Pancreas (tissue), 10 donors: ENCODE measurements at regions not wholly inside any gene's neighbourhood (a gene's known extent, or its start where the extent isn't known, plus 50 kb on each side); places are given as distances from the start of the nearest gene placed in this dataset.
"Not testable (repeated sequence)": the region's sequence is repeated elsewhere in the genome, so short reads cannot be mapped to it uniquely, and the experiment has no call there.

ENCODE experiments used
- ATAC-seq, 4 donors: fragments of 200-7000 bp; cut with Tn5 transposase; one replicate each; pipeline versions ENCODE4 v1.8.0 to v1.9.1; 2020; ENCODE audit warnings: mild to moderate bottlenecking in 4 of 4, moderate library complexity in 4 of 4
- DNase-seq, 6 donors: peaks; one replicate each; pipeline ENCODE4 v3.0.0-alpha.2; 2020
- FAIRE-seq: peaks from 2 replicates; lab custom pipeline; 2012; peaks lifted over from hg19 to GRCh38; lab: Jason Lieb, UNC
- H3K27ac ChIP-seq, 4 donors: fragments of 200-600 bp; sonication (generic); 1 replicate in 3 of 4; 2 replicates in 1 of 4; pipeline versions ENCODE4 v1.5.0 to v1.8.0; 2020
- H3K27me3 ChIP-seq, 4 donors: fragments of 200-600 bp; one replicate each; pipeline ENCODE4 v1.8.0; 2021
- H3K36me3 ChIP-seq, 3 donors: fragments of 200-600 bp; sonication (generic) in 1 of 3; one replicate each; pipeline versions ENCODE4 v1.5.0 to v1.8.0; 2020 to 2021
- H3K4me1 ChIP-seq, 3 donors: fragments of 200-600 bp; one replicate each; pipeline ENCODE4 v1.8.0; 2021
- H3K4me3 ChIP-seq, 4 donors: fragments of 200-600 bp; sonication (generic) in 2 of 4; one replicate each; pipeline versions ENCODE4 v1.5.0 to v1.8.0; 2020 to 2021
- H3K9me3 ChIP-seq, 4 donors: fragments of 200-600 bp; one replicate each; pipeline ENCODE4 v1.8.0; 2021
- CTCF ChIP-seq, 4 donors: fragments of 200-600 bp; sonication (generic) in 3 of 4; IDR thresholded peaks; one replicate each; pipeline versions ENCODE4 v1.5.0 to v1.8.0; 2021; ENCODE audit warnings: antibody characterized with exemption in 4 of 4
- WGBS, 2 donors: extraction: QIAGEN DNeasy Blood & Tissue Kit; methylation state at CpG; one replicate each; pipeline ENCODE4 v1.1.7; 2013; 5-methylcytosine and 5-hydroxymethylcytosine counted together
- intact Hi-C, 3 donors: fragments of 100-400 bp; cut with DNase I; formaldehyde crosslinking; loops; one replicate each; pipeline versions ENCODE4 v1.11.1 to v1.14.2; 2022
- donor health status: healthy with polysubstance abuse.
- donor health status: DM: no; HTN: no; CAD: no; lungs with moderate emphysema.
- donor health status: DM: no; HTN: no; CAD: no.
- donor health status: control.
- donor health status: control.
- donor health status: Bipolar disorder and iron deficiency.
- donor health status: DM: yes; HTN: yes; CAD: no.
- donor health status: DM: no; HTN: no; CAD: no.
- donor health status: DM: no; HTN: no; CAD: no.
- donor health status: DM: yes; HTN: yes; CAD: no.

DNA sequence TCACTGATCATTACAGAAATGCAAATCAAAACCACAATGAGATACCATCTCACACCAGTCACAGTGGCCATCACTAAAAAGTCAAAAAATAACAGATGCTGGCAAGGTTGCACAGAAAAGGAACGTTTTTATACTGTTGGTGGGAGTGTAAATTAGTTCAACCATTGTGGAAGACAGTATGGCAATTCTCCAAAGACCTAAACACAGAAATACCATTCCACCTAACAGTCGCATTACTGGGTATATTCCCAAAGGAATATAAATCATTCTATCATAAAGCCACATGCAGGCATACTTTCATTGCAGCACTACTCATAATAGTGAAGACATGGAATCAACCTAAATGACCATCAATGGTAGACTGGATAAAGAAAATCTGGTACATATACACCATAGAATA is 83.2 kb upstream of the ARID5B start:
- DNase-seq, H3K4me1 ChIP-seq, H3K27me3 ChIP-seq, FAIRE-seq, intact Hi-C loops, H3K36me3 ChIP-seq, H3K9me3 ChIP-seq, H3K4me3 ChIP-seq, ATAC-seq, H3K27ac ChIP-seq: not testable (repeated sequence)
- 72 to 76% methylated on average over 2 of the region's 2 CpGs for WGBS, 2 donors

- FAIRE-seq = no peak
- no peaks in the 10 kb centered on the region for H3K36me3 ChIP-seq
- WGBS, 2 donors = 81 to 85% methylated on average over 1 of the region's 1 CpG
- no peak for ATAC-seq
- no peaks in the 10 kb centered on the region for H3K27me3 ChIP-seq
- H3K4me1 ChIP-seq = no peaks in the 10 kb centered on the region
- intact Hi-C loops = no loop called here
- H3K4me3 ChIP-seq = no peak overlapping the region
- no peak for TF ChIP-seq CTCF (IDR thresholded peaks at IDR 0.05)
- no peak for DNase-seq
- no peak overlapping the region for H3K27ac ChIP-seq
- H3K9me3 ChIP-seq = no peaks in the 10 kb centered on the region
Observed at GRCh38 chr10:61819208-61819607, 82.3 kb upstream of the ARID5B start.

- DNase-seq (no peak), ATAC-seq (no peak), FAIRE-seq (no peak)
- Histone ChIP-seq H3K27me3 (no peaks in the 10 kb centered on the region), H3K4me1 (no peaks in the 10 kb centered on the region), H3K4me3 (no peak overlapping the region), H3K27ac (no peak overlapping the region), H3K36me3 (no peaks in the 10 kb centered on the region), H3K9me3 (no peaks in the 10 kb centered on the region)
- 79 to 86% methylated on average over 5 of the region's 5 CpGs for WGBS, 2 donors
- intact Hi-C loops = no loop called here
- TF ChIP-seq CTCF (IDR thresholded peaks at IDR 0.05) = no peak
Observed at GRCh38 chr10:61821153-61821552, 80.3 kb upstream of the ARID5B start.

- no peak for ATAC-seq
- 59 to 76% methylated on average over 1 of the region's 1 CpG for WGBS, 2 donors
- H3K27me3 ChIP-seq = no peaks in the 10 kb centered on the region
- no peak for TF ChIP-seq CTCF (IDR thresholded peaks at IDR 0.05)
- no peaks in the 10 kb centered on the region for H3K9me3 ChIP-seq
- intact Hi-C loops = no loop called here
- FAIRE-seq = no peak
- DNase-seq = no peak
- no peak overlapping the region for H3K4me3 ChIP-seq
- no peaks in the 10 kb centered on the region for H3K36me3 ChIP-seq
- H3K27ac ChIP-seq = no peak overlapping the region
- H3K4me1 ChIP-seq = no peaks in the 10 kb centered on the region
Observed at GRCh38 chr10:61821693-61822092, 79.8 kb upstream of the ARID5B start.

DNA sequence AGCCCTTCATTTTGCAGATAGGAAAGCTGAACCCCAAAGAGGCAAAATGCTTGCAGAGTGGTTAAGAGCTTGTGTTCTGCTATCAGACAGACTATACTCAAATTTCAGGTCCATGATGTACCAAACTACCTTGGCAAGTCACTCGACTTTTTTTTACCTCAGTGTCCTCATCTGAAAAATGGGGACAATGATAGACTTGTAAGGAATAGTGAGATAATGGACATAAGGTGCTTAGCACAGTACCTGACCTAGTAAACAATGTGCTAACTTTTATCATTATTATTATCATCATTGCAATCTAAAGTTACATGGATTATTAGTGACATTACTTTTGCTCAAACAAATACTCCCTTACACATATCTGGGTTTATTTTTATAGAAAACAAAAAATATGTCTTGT is 79.4 kb upstream of the ARID5B start:
- WGBS, 2 donors = 52 to 60% methylated on average over 1 of the region's 1 CpG
- intact Hi-C loops = no loop called here
- no peak overlapping the region for H3K27ac ChIP-seq
- no peak overlapping the region for H3K4me3 ChIP-seq
- DNase-seq (no peak), FAIRE-seq (no peak), ATAC-seq (no peak)
- no peaks in the 10 kb centered on the region for H3K9me3 ChIP-seq
- H3K27me3 ChIP-seq = no peaks in the 10 kb centered on the region
- H3K4me1 ChIP-seq = no peaks in the 10 kb centered on the region
- no peaks in the 10 kb centered on the region for H3K36me3 ChIP-seq
- no peak for TF ChIP-seq CTCF (IDR thresholded peaks at IDR 0.05)
